ENCODE measurements at regions not wholly inside any gene's neighbourhood (a gene's known extent, or its start where the extent isn't known, plus 50 kb on each side); places are given as distances from the start of the nearest gene placed in this dataset.

- intact Hi-C loops (cut with micrococcal nuclease) = no loop called here
- DNase-seq = no peak
- Histone ChIP-seq H3K9me3 (ENCODE audit: low read length) (no peaks in the 10 kb centered on the region), H3K79me2 (ENCODE audit: low read length) (no peaks in the 10 kb centered on the region), H4K20me1 (ENCODE audit: low read length) (no peaks in the 10 kb centered on the region), H3K4me3 (ENCODE audit: low read length) (no peak overlapping the region), H2AFZ (ENCODE audit: low read length) (no peak overlapping the region), H3K4me1 (ENCODE audit: insufficient read depth, low read length) (no peaks in the 10 kb centered on the region), H3K36me3 (ENCODE audit: low read depth, low read length) (no peaks in the 10 kb centered on the region), H3K9me2 (replicated peaks; ENCODE audit: low read length) (no peaks in the 10 kb centered on the region), H3K27me3 (ENCODE audit: low read length) (peaks cover 60% of the 10 kb centered on the region), H3K27ac (ENCODE audit: low read length) (no peak overlapping the region), H3F3A (ENCODE audit: low read length, unreplicated experiment) (no peaks in the 10 kb centered on the region), H3K4me2 (ENCODE audit: low read length) (no peak overlapping the region), H3K9ac (ENCODE audit: low read length) (no peak overlapping the region)
- POLR2A ChIA-PET (ENCODE audit: unreplicated experiment) = no interaction called here
- CTCF ChIA-PET = no interaction called here
- TF ChIP-seq EZH2 (IDR thresholded peaks at IDR 0.05; ENCODE audit: low read length, unreplicated experiment) (no peak), CTCF (conservative IDR thresholded peaks at IDR 0.05; ENCODE audit: low read depth, low read length) (no peak)
- no TSS peak for BruUV-seq (replicated peaks)
- no peak for ATAC-seq
Measured at GRCh38 chr7:25669961-25670841, 441.9 kb upstream of the NPVF start.

- no peak overlapping the region for H3K4me2 ChIP-seq (ENCODE audit: low read length)
- H3K36me3 ChIP-seq (ENCODE audit: low read depth, low read length) = no peaks in the 10 kb centered on the region
- TF ChIP-seq EZH2 (IDR thresholded peaks at IDR 0.05; ENCODE audit: low read length, unreplicated experiment) (no peak), CTCF (conservative IDR thresholded peaks at IDR 0.05; ENCODE audit: low read depth, low read length) (no peak), EZH2phosphoT487 (IDR thresholded peaks at IDR 0.05; ENCODE audit: borderline replicate concordance, low read length) (no peak)
- no peak overlapping the region for H3K27ac ChIP-seq (ENCODE audit: low read length)
- DNase-seq (no peak), ATAC-seq (no peak)
- H2AFZ ChIP-seq (ENCODE audit: low read length) = no peak overlapping the region
- H4K20me1 ChIP-seq (ENCODE audit: low read length) = no peaks in the 10 kb centered on the region
- no peaks in the 10 kb centered on the region for H3K4me1 ChIP-seq (ENCODE audit: insufficient read depth, low read length)
- POLR2A ChIA-PET (ENCODE audit: unreplicated experiment) = no interaction called here
- no peaks in the 10 kb centered on the region for H3K9me2 ChIP-seq (replicated peaks; ENCODE audit: low read length)
- no peak overlapping the region for H3K9ac ChIP-seq (ENCODE audit: low read length)
- no peaks in the 10 kb centered on the region for H3K9me3 ChIP-seq (ENCODE audit: low read length)
- no peaks in the 10 kb centered on the region for H3K79me2 ChIP-seq (ENCODE audit: low read length)
- H3K4me3 ChIP-seq (ENCODE audit: low read length) = no peak overlapping the region
- H3F3A ChIP-seq (ENCODE audit: low read length, unreplicated experiment) = no peaks in the 10 kb centered on the region
- CTCF ChIA-PET = no interaction called here
- intact Hi-C loops (cut with micrococcal nuclease) = no loop called here
- BruUV-seq (replicated peaks) = no TSS peak
- peaks cover 59% of the 10 kb centered on the region for H3K27me3 ChIP-seq (ENCODE audit: low read length)
Measured at GRCh38 chr7:25671111-25671510, 442.8 kb upstream of the NPVF start.

DNA sequence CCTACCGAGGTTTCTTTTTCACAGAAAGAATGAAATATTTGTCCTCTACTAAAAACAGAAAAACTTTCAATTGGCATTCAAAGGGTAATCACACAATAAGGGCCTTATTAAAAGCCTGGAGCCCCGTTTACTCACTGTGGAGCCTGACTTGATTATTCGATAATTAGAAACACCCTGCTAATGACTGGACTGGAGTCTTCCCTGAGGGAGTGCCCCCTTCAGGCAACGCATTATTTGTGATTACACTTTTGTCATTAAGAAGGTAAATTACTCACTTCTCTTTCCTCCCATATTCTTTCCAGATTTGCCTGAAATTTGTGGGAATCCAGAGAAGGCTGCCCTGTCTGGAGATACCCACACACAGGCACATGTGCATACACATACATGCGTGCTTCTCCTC, 444.2 kb upstream of the NPVF start:
- Histone ChIP-seq H3K9me2 (replicated peaks; ENCODE audit: low read length) (no peaks in the 10 kb centered on the region), H3K36me3 (ENCODE audit: low read depth, low read length) (no peaks in the 10 kb centered on the region), H3K4me3 (ENCODE audit: low read length) (no peak overlapping the region), H4K20me1 (ENCODE audit: low read length) (no peaks in the 10 kb centered on the region), H3K4me2 (ENCODE audit: low read length) (no peak overlapping the region), H3K79me2 (ENCODE audit: low read length) (no peaks in the 10 kb centered on the region), H3K9me3 (ENCODE audit: low read length) (no peaks in the 10 kb centered on the region), H3K27ac (ENCODE audit: low read length) (no peak overlapping the region), H3K9ac (ENCODE audit: low read length) (no peak overlapping the region), H2AFZ (ENCODE audit: low read length) (no peak overlapping the region), H3K27me3 (ENCODE audit: low read length) (peaks cover 57% of the 10 kb centered on the region), H3K4me1 (ENCODE audit: insufficient read depth, low read length) (no peaks in the 10 kb centered on the region), H3F3A (ENCODE audit: low read length, unreplicated experiment) (no peaks in the 10 kb centered on the region)
- TF ChIP-seq EZH2 (IDR thresholded peaks at IDR 0.05; ENCODE audit: low read length, unreplicated experiment) = no peak
- no peak for TF ChIP-seq CTCF (conservative IDR thresholded peaks at IDR 0.05; ENCODE audit: low read depth, low read length)
- no peak for TF ChIP-seq EZH2phosphoT487 (IDR thresholded peaks at IDR 0.05; ENCODE audit: borderline replicate concordance, low read length)
- intact Hi-C loops (cut with micrococcal nuclease) = no loop called here
- DNase-seq (no peak), ATAC-seq (no peak)
- BruUV-seq (replicated peaks) = no TSS peak
- ChIA-PET POLR2A (ENCODE audit: unreplicated experiment) (no interaction called here), CTCF (no interaction called here)

Data from PC-3 (cell line).